Activated T-cell treated with anti-CD3 and anti-CD28 coated beads, Interleukin-2, amount 50 U/mL, for 72 hours (primary cell): ENCODE measurements at regions not wholly inside any gene's neighbourhood (a gene's known extent, or its start where the extent isn't known, plus 50 kb on each side); places are given as distances from the start of the nearest gene placed in this dataset.

Source experiments
- ATAC-seq, 2 donors: fragments of 150-1000 bp; cut with Tn5 transposase; replicated peaks in 1 of 2; 2 replicates each; pipeline ENCODE4 v1.10.0; 2021; ENCODE audit warnings: moderate library complexity in 2 of 2, mild to moderate bottlenecking in 1 of 2
- DNase-seq, 2 donors: peaks; one replicate each; pipeline ENCODE4 v3.0.0; 2021 to 2022; ENCODE audit warnings: mixed read lengths in 1 of 2
- H3K27ac Mint-ChIP-seq: one replicate; pipeline ENCODE4 v1.8.0; 2022; ENCODE audit warnings: mild to moderate bottlenecking, moderate library complexity, mixed read lengths
- H3K27me3 Mint-ChIP-seq: one replicate; pipeline ENCODE4 v1.8.0; 2022; ENCODE audit warnings: low read depth, mixed read lengths
- H3K36me3 Mint-ChIP-seq, 2 donors: one replicate each; pipeline ENCODE4 v1.8.0; 2022; ENCODE audit warnings: mixed read lengths in 2 of 2, mild to moderate bottlenecking in 1 of 2; ENCODE audit not compliant: insufficient read depth in 2 of 2
- H3K4me1 Mint-ChIP-seq: one replicate; pipeline ENCODE4 v1.8.0; 2022; ENCODE audit warnings: low read depth, mixed read lengths
- H3K4me3 Mint-ChIP-seq, 2 donors: one replicate each; pipeline ENCODE4 v1.8.0; 2022; ENCODE audit warnings: mild to moderate bottlenecking in 2 of 2, mixed read lengths in 2 of 2, moderate library complexity in 2 of 2
- H3K9me3 Mint-ChIP-seq, 2 donors: one replicate each; pipeline ENCODE4 v1.8.0; 2022; ENCODE audit warnings: mixed read lengths in 2 of 2

DNA sequence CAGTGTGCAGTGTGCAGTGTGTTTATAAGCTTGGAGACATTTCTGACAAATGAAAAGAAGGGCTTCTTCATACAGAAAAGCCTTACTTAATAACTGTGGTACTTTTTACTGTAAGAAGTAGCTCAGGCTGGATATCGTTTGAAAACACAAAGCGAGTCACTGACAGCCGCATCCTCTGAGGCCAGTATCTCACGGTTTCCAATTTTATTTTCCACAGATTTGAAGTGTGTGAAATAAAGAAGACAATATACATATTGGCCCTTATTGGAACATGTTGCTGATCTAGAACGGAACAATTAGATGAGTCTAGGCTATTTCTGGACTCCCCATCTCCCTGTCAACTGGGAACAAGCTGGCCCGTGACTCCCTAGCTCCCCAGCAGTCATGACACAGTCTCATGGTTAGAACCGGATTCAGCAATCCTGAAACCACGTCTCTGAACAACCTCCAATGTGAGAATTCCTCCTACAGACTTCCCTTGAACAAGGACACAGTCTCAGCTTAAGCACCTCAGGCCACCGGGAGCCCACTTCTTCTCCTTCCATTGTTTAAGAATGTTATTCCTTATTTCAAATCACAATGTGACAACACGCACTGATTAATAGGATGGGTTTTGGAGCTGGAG lies 484.5 kb downstream of the COG6 start:
- peaks cover 1 to 3% of the 10 kb centered on the region in 2 donors for H3K9me3 Mint-ChIP-seq
- peaks cover 2 to 3% of the 10 kb centered on the region in 2 donors for H3K36me3 Mint-ChIP-seq
- H3K4me1 Mint-ChIP-seq: peaks cover 60% of the 10 kb centered on the region
- no peaks in the 10 kb centered on the region for H3K27me3 Mint-ChIP-seq
- no peak for DNase-seq
- ATAC-seq: no peak
- H3K4me3 Mint-ChIP-seq: no peak overlapping the region
- H3K27ac Mint-ChIP-seq: no peak overlapping the region

DNA sequence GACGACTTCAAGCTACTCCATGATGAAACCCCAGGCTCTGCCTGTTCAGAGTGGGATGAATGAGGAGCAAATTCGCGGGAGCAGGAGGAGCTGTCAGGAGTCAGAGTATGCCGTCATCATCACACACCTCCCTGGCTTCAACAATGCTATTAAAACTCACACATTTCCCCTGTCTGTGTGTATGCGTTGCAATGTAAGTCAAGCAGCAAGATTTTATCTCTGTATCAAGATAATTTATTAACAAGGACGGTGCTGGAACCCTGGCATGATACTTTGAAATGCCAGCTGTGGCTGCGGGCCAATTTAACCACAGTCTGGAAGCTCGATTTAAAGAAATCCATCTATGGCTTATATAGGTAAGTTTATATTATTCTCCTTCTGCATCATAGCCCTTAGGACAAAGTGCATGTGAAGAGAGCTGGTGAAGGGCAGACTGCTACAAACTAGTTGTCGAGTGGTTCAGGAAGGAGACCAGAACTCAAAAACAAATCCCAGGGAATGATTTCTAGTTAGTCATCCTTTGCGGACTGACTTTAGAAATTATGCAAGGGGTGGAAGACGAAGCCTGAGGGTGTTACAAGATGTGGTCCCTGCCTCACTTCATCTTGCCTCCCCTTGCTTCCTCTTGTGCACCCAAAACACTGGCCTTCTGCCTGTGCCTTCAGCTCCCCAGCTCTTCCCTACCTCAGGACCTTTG lies 486.5 kb downstream of the COG6 start:
- no peak overlapping the region for H3K4me3 Mint-ChIP-seq
- no peaks in the 10 kb centered on the region for H3K27me3 Mint-ChIP-seq
- peaks cover 68% of the 10 kb centered on the region for H3K4me1 Mint-ChIP-seq
- ATAC-seq (no peak), DNase-seq (no peak)
- no peak overlapping the region for H3K27ac Mint-ChIP-seq
- peaks cover 2 to 3% of the 10 kb centered on the region in 2 donors for H3K9me3 Mint-ChIP-seq
- H3K36me3 Mint-ChIP-seq: peaks cover 2 to 3% of the 10 kb centered on the region in 2 donors

DNA sequence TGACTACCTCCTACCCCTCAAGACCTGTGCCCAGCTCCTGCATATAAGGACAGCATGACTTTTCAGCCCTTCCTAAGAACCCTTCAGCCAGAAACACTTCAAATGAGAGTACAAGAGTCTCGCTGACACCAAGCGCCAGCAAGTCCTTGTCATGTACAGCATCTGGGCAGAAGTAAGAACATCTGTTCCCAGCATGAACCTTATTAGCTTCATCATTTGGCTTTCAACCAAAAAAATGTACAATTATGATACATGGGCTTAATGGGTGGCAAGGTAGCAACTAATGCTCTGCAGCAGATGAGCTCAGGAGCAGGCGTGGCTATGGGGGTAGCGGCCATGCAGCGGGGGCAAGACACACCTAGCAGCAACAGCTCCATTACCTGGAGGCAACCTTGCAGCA lies 487.6 kb downstream of the COG6 start:
- no peaks in the 10 kb centered on the region for H3K27me3 Mint-ChIP-seq
- DNase-seq (no peak), ATAC-seq (no peak)
- no peak overlapping the region for H3K4me3 Mint-ChIP-seq
- peaks cover 69% of the 10 kb centered on the region for H3K4me1 Mint-ChIP-seq
- no peak overlapping the region for H3K27ac Mint-ChIP-seq
- peaks cover 0 to 1% of the 10 kb centered on the region in 2 donors for H3K9me3 Mint-ChIP-seq
- H3K36me3 Mint-ChIP-seq: peaks cover 0 to 1% of the 10 kb centered on the region in 2 donors

DNA sequence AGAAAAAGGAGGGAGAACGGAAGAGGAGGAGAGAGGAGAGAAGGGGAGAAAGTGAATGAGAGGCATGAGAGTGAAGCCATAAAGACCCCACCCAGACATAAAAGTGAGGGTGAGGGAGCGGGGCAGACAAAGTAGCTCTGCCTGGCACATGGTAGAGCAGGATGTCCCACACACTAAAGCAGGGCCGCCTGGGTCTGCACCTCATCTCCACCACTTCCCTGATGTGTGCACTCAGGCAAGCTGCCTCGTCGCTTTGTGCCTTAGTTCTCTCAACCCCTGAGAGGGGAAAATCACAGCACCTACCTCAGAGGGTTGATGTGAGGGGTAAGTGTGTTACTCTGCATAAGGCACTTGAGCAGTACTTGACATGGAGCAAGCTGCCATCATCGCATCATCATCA lies 488.1 kb downstream of the COG6 start:
- H3K4me1 Mint-ChIP-seq: peaks cover 70% of the 10 kb centered on the region
- peaks cover 0 to 1% of the 10 kb centered on the region in 2 donors for H3K9me3 Mint-ChIP-seq
- H3K27me3 Mint-ChIP-seq: no peaks in the 10 kb centered on the region
- ATAC-seq: no peak
- peaks cover 0 to 1% of the 10 kb centered on the region in 2 donors for H3K36me3 Mint-ChIP-seq
- no peak overlapping the region for H3K4me3 Mint-ChIP-seq
- DNase-seq: no peak
- no peak overlapping the region for H3K27ac Mint-ChIP-seq

DNA sequence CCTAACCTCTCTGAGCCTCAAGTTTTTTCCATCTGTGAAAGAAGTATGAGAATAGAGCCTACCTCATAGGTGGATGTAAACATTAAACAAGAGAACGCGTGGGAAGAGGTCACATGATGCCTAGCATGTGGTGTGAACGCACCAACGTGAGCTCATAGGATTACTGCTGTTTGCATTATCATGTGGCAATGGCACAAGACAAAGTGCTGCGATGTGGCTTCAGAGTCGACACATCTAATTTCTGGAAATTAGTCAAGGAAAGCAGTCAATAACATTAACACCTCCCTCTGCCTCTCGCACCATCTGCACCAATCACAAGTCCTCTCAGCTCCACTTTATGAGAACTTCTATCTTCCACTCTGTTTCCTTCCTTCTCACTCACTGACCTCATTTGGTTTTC lies 489.7 kb downstream of the COG6 start:
- ATAC-seq (peak; percentile 80 to 83), DNase-seq (peak; percentile 69 to 78)
- no peaks in the 10 kb centered on the region for H3K27me3 Mint-ChIP-seq
- H3K36me3 Mint-ChIP-seq: peaks cover 0 to 1% of the 10 kb centered on the region in 2 donors
- peaks cover 0 to 1% of the 10 kb centered on the region in 2 donors for H3K9me3 Mint-ChIP-seq
- H3K27ac Mint-ChIP-seq: peak overlapping the region; percentile 20
- H3K4me3 Mint-ChIP-seq: peak overlapping the region in 1 of 2 donors; percentile 16
- H3K4me1 Mint-ChIP-seq: peaks cover 72% of the 10 kb centered on the region

DNA sequence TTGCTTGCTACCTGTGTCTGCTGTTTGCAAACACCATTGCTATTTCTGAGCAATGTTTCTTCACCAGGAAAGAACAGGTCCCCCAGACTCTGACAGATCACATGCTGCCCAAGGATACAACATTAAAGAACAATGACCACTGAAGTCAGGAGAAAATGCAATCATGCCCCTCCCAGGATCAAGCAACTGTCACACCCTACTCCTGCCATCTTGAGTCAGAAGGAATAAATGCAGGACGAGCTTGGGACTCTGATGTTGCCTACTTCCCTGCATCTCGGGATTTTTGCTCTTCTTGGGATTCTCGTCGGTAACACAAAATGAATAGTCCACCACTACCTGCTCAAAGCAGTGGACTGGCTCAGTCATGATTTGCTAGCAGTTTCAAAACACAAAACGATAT lies 490.6 kb downstream of the COG6 start:
- peaks cover 74% of the 10 kb centered on the region for H3K4me1 Mint-ChIP-seq
- ATAC-seq (no peak), DNase-seq (no peak)
- peak overlapping the region in 1 of 2 donors; percentile 48 for H3K4me3 Mint-ChIP-seq
- peaks cover 0 to 1% of the 10 kb centered on the region in 2 donors for H3K36me3 Mint-ChIP-seq
- H3K27ac Mint-ChIP-seq: no peak overlapping the region
- H3K9me3 Mint-ChIP-seq: peaks cover 0 to 1% of the 10 kb centered on the region in 2 donors
- no peaks in the 10 kb centered on the region for H3K27me3 Mint-ChIP-seq

DNA sequence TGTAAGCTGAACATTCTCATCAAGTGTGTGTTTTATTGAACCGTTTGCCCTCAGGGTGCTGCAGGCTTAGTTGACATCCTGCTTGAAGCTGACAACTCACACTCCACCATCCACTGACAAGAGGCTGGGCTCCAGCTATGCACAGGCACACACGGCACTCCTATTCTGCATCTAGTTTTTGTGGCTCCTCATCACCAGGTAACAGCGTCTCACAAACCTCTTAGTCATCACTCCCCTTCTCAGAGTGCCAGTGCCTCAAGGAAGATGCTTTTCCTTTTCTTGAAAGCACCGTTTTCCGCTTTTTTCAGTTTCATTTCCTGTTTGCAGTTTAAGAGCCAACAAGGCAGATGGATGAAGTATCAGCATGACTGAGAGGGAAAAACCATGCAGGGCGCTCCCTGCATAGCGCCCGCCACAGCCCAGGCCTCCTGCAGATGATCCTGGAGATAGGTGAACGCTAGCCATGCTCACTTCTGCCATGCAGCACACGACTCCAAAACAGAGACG lies 491.2 kb downstream of the COG6 start:
- Mint-ChIP-seq H3K36me3 (peaks cover 0 to 1% of the 10 kb centered on the region in 2 donors), H3K27me3 (no peaks in the 10 kb centered on the region), H3K9me3 (peaks cover 0 to 2% of the 10 kb centered on the region in 2 donors), H3K4me3 (peak overlapping the region; percentile 9 to 48), H3K4me1 (peaks cover 76% of the 10 kb centered on the region), H3K27ac (peak overlapping the region; percentile 20)
- ATAC-seq (peak; percentile 56 to 61), DNase-seq (peak; percentile 39 to 41)

DNA sequence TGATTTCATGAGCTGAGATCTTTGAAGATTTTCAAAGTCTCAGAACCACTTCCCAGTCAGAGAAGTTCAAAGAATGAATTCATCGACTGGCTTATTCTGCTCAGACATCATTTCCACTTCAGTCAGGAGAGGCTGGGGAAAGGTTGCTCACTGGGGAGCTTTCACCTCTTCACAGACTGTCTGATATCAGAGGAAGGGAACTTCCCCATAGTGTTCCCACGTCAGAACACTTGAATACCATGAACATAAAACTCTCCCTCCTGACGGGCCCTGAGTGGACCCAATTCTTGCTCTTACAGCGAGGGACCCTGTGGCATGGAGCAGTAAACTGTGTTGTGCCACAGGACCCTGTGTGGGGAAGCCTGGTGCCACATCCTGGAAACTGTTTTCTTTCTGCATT lies 492.6 kb downstream of the COG6 start:
- Mint-ChIP-seq H3K27ac (peak overlapping the region; percentile 3), H3K36me3 (peaks cover 0 to 3% of the 10 kb centered on the region in 2 donors), H3K4me1 (peaks cover 89% of the 10 kb centered on the region), H3K9me3 (peaks cover 0 to 4% of the 10 kb centered on the region in 2 donors), H3K27me3 (no peaks in the 10 kb centered on the region), H3K4me3 (peak overlapping the region; percentile 23 to 53)
- DNase-seq: peak in 1 of 2 donors; percentile 32
- ATAC-seq: peak; percentile 51 to 55

DNA sequence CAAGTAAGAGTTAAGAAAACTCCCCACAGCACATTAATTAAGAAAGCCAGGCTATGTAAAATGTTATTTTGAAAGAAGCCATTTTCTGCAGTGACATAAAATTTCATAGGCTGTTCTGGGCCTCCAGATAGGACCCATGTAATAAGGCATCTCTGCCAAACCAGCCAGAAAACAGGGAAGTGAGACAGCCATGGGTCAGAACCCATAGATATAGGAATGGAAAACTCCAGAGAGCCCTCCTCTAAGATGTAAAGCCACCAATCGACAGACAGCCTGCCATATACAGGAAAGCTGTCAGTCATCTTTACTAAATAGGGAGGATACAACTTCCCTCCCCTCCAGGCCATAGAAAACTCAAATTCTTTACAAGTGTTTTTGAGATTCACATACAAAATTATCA lies 493.3 kb downstream of the COG6 start:
- no peak for DNase-seq
- Mint-ChIP-seq H3K27ac (peak overlapping the region; percentile 39), H3K27me3 (no peaks in the 10 kb centered on the region), H3K36me3 (peaks cover 0 to 3% of the 10 kb centered on the region in 2 donors), H3K4me3 (peak overlapping the region; percentile 14 to 53), H3K4me1 (peaks cover 89% of the 10 kb centered on the region), H3K9me3 (peaks cover 0 to 4% of the 10 kb centered on the region in 2 donors)
- no peak for ATAC-seq

DNA sequence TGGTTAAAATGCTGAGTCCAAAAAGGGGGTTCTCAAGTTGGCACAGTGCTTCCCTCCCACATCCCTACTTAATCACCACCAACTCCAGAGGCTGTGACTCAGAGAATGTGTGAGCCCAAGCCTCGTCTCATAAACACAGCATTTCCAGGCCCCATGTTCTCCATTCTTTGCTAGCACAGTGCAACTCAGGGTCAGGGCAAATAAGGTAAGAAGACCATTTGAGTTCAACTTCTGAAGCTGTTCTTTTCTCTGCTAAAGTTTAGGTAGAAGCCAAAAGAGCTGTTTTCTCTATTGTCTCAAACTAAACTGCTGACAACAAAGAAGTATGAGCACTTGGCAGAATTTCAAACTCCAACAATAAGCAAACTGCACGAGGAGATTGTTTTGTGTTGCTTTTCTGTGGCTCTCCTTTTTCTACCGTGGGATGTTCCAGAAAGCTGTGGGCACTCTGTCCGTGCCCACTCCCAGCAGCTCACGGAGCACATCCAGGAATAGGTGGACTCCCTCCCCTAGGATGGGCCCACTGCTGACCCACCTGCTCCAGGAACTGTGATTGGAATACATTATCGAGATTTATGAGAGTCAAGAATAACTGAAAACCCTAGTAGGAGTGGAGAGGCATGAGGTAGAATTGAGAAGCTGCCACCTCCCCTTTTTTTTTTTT lies 494.3 kb downstream of the COG6 start:
- Mint-ChIP-seq H3K27ac (no peak overlapping the region), H3K4me1 (peaks cover 81% of the 10 kb centered on the region), H3K4me3 (no peak overlapping the region), H3K27me3 (no peaks in the 10 kb centered on the region), H3K36me3 (peaks cover 0 to 3% of the 10 kb centered on the region in 2 donors), H3K9me3 (peaks cover 0 to 4% of the 10 kb centered on the region in 2 donors)
- no peak for ATAC-seq
- no peak for DNase-seq

DNA sequence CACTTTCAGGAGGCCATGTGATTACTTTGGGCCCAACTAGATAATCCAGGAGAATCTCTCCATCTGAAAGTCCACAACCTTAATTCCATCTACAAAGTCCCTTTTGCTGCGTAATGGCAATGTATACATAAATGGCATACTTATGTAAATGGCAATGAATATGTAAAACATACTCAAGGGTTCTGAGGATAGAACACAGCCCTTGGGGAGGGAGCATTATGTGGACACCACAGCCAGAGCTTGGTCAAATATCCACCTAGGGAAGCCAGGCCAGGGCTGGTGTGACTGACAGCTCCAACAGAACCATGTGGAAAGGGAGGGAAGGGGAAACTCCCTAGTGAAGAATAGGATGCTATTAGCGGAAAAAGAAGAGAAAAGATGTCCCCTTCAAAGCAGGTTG lies 496.2 kb downstream of the COG6 start:
- no peak overlapping the region for H3K4me3 Mint-ChIP-seq
- no peak overlapping the region for H3K27ac Mint-ChIP-seq
- peaks cover 0 to 3% of the 10 kb centered on the region in 2 donors for H3K36me3 Mint-ChIP-seq
- H3K27me3 Mint-ChIP-seq: no peaks in the 10 kb centered on the region
- ATAC-seq (no peak), DNase-seq (no peak)
- H3K4me1 Mint-ChIP-seq: peaks cover 62% of the 10 kb centered on the region
- peaks cover 0 to 4% of the 10 kb centered on the region in 2 donors for H3K9me3 Mint-ChIP-seq

DNA sequence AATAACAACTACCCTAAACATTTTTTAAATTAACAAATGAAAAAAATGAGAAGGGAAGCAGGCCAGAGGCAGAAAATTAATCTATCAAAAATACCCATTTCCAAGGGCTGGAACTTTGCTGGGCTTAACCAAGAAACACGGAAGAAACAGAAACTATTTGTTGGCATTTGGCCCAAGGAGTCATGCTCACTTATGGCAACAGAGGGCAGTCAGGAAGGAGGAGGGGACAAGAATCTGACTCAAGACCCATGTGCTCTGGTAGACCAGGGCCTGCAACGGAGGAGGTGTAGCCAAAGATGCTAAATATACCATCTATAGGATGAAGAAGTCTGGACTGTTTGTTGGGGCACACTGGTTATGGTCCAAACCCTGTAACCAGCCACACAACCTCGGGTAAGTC lies 496.7 kb downstream of the COG6 start:
- no peak overlapping the region for H3K4me3 Mint-ChIP-seq
- no peak for DNase-seq
- no peak for ATAC-seq
- H3K4me1 Mint-ChIP-seq: peaks cover 57% of the 10 kb centered on the region
- H3K36me3 Mint-ChIP-seq: peaks cover 0 to 1% of the 10 kb centered on the region in 2 donors
- no peaks in the 10 kb centered on the region for H3K27me3 Mint-ChIP-seq
- peaks cover 0 to 3% of the 10 kb centered on the region in 2 donors for H3K9me3 Mint-ChIP-seq
- no peak overlapping the region for H3K27ac Mint-ChIP-seq

DNA sequence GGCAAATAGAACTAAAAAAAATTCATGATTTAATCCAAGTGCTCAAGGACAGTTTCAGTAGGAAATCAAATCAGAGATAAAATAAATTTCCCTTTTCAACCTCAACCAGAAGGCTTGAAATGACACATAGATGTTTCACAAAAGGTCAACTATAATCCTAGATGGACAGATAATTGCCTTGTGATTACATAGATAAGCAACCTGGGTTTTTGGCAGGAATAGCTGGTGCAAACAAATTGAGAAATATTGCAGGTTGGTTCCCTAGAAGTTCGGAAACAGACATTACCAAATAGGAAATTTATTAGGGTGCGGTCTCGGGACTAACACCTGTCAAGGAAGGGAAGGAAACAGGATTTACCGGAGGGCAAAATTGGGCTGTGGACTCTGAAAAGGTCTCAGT lies 497.5 kb downstream of the COG6 start:
- DNase-seq (no peak), ATAC-seq (no peak)
- Mint-ChIP-seq H3K27ac (no peak overlapping the region), H3K4me3 (no peak overlapping the region), H3K36me3 (peaks cover 0 to 1% of the 10 kb centered on the region in 2 donors), H3K27me3 (no peaks in the 10 kb centered on the region), H3K4me1 (peaks cover 54% of the 10 kb centered on the region), H3K9me3 (peaks cover 0 to 3% of the 10 kb centered on the region in 2 donors)
